H9 (cell line): ENCODE measurements at regions not wholly inside any gene's neighbourhood (a gene's known extent, or its start where the extent isn't known, plus 50 kb on each side); places are given as distances from the start of the nearest gene placed in this dataset.

Source experiments
- DNase-seq: peaks from one replicate; pipeline ENCODE4 v3.0.0-alpha.2; 2017
- H2AFZ ChIP-seq: one replicate; pipeline ENCODE4 v1.6.1; 2013; ENCODE audit warnings: mild to moderate bottlenecking, low read length, control low read depth, moderate library complexity
- H2AK5ac ChIP-seq: 2 replicates; pipeline ENCODE4 v1.6.1; 2013; ENCODE audit warnings: low read length, control low read depth, mixed read lengths; ENCODE audit not compliant: insufficient read length
- H2BK120ac ChIP-seq: one replicate; pipeline ENCODE4 v1.6.1; 2013; ENCODE audit warnings: low read depth, mild to moderate bottlenecking, low read length, control low read depth, inconsistent platforms; ENCODE audit not compliant: poor library complexity, severe bottlenecking
- H2BK12ac ChIP-seq: 2 replicates; pipeline ENCODE4 v1.6.1; 2013; ENCODE audit warnings: low read length, control low read depth, mixed read lengths, low read depth; ENCODE audit not compliant: insufficient read length
- H2BK15ac ChIP-seq: 2 replicates; pipeline ENCODE4 v1.6.1; 2013; ENCODE audit warnings: low read depth, low read length, control low read depth
- H2BK20ac ChIP-seq: one replicate; pipeline ENCODE4 v1.6.1; 2013; ENCODE audit warnings: low read depth, mild to moderate bottlenecking, low read length, control low read depth, inconsistent platforms; ENCODE audit not compliant: poor library complexity, severe bottlenecking
- H2BK5ac ChIP-seq: 2 replicates; pipeline ENCODE4 v1.6.1; 2013; ENCODE audit warnings: low read length, control low read depth, mixed read lengths; ENCODE audit not compliant: insufficient read length
- H3K14ac ChIP-seq: 2 replicates; pipeline ENCODE4 v1.6.1; 2013; ENCODE audit warnings: low read length, control low read depth; ENCODE audit not compliant: insufficient read depth
- H3K18ac ChIP-seq: 2 replicates; pipeline ENCODE4 v1.6.1; 2013; ENCODE audit warnings: low read depth, mild to moderate bottlenecking, mixed read lengths, low read length, control low read depth; ENCODE audit not compliant: insufficient read length
- H3K23ac ChIP-seq: 2 replicates; pipeline ENCODE4 v1.6.1; 2013; ENCODE audit warnings: low read length, control low read depth, mixed read lengths, low read depth; ENCODE audit not compliant: insufficient read length
- H3K23me2 ChIP-seq: 2 replicates; pipeline ENCODE4 v1.6.1; 2013; ENCODE audit warnings: low read depth, mild to moderate bottlenecking, mixed read lengths, low read length, control low read depth; ENCODE audit not compliant: insufficient read length, poor library complexity, severe bottlenecking
- H3K27ac ChIP-seq: 2 replicates; pipeline ENCODE4 v1.5.1; 2013; ENCODE audit warnings: low read length, control low read depth, mixed read lengths, low read depth; ENCODE audit not compliant: insufficient read length
- H3K27me3 ChIP-seq: 2 replicates; pipeline ENCODE4 v1.6.1; 2013; ENCODE audit warnings: low read length, control low read depth, inconsistent platforms; ENCODE audit not compliant: insufficient read depth
- H3K4ac ChIP-seq: 2 replicates; pipeline ENCODE4 v1.6.1; 2013; ENCODE audit warnings: low read depth, mild to moderate bottlenecking, control low read depth, inconsistent platforms, low read length, moderate library complexity
- H3K4me1 ChIP-seq: 2 replicates; pipeline ENCODE4 v1.6.1; 2013; ENCODE audit warnings: low read length, control low read depth, inconsistent platforms; ENCODE audit not compliant: insufficient read depth
- H3K4me2 ChIP-seq: 2 replicates; pipeline ENCODE4 v1.6.1; 2013; ENCODE audit warnings: low read length, control low read depth, mixed read lengths; ENCODE audit not compliant: insufficient read length, insufficient read depth
- H3K56ac ChIP-seq: 2 replicates; pipeline ENCODE4 v1.6.1; 2013; ENCODE audit warnings: low read depth, mild to moderate bottlenecking, mixed read lengths, low read length, control low read depth; ENCODE audit not compliant: insufficient read length
- H3K79me1 ChIP-seq: 2 replicates; pipeline ENCODE4 v1.6.1; 2013; ENCODE audit warnings: low read depth, mild to moderate bottlenecking, moderate library complexity, low read length, control low read depth, inconsistent platforms; ENCODE audit not compliant: insufficient read depth, poor library complexity, severe bottlenecking
- H3K79me2 ChIP-seq: 2 replicates; pipeline ENCODE4 v1.6.1; 2013; ENCODE audit warnings: low read length, control low read depth, inconsistent platforms; ENCODE audit not compliant: insufficient read depth
- H3K9ac ChIP-seq: 2 replicates; pipeline ENCODE4 v1.6.1; 2013; ENCODE audit warnings: low read length, control low read depth, mixed read lengths; ENCODE audit not compliant: insufficient read length; ENCODE audit errors: extremely low read depth
- H3K9me3 ChIP-seq: one replicate; pipeline ENCODE4 v1.6.1; 2013; ENCODE audit warnings: low read depth, low read length, inconsistent platforms; ENCODE audit not compliant: control insufficient read depth
- H3T11ph ChIP-seq: one replicate; pipeline ENCODE4 v1.6.1; 2013; ENCODE audit warnings: mild to moderate bottlenecking, low read length, control low read depth, inconsistent platforms
- H4K20me1 ChIP-seq: one replicate; pipeline ENCODE4 v1.6.1; 2013; ENCODE audit not compliant: control insufficient read depth, insufficient read length, insufficient read depth
- H4K5ac ChIP-seq: 2 replicates; pipeline ENCODE4 v1.6.1; 2013; ENCODE audit warnings: low read depth, mild to moderate bottlenecking, mixed read lengths, low read length, control low read depth; ENCODE audit not compliant: insufficient read length
- H4K8ac ChIP-seq: replicated peaks from 2 replicates; pipeline ENCODE4 v1.6.1; 2013; ENCODE audit warnings: low read length, control low read depth, mixed read lengths, low read depth; ENCODE audit not compliant: insufficient read length
- H4K91ac ChIP-seq: 2 replicates; pipeline ENCODE4 v1.6.1; 2013; ENCODE audit warnings: low read depth, mild to moderate bottlenecking, moderate library complexity, mixed read lengths, low read length, control low read depth; ENCODE audit not compliant: insufficient read length
- H3K27ac Mint-ChIP-seq, 3 experiments: 2 replicates in 2 of 3; 3 replicates in 1 of 3; pipeline ENCODE4 v1.8.0; 2020 to 2021; ENCODE audit warnings: mixed read lengths in 3 of 3, mild to moderate bottlenecking in 1 of 3, moderate library complexity in 1 of 3
- H3K27me3 Mint-ChIP-seq: 2 replicates; pipeline ENCODE4 v1.8.0; 2021; ENCODE audit warnings: low read depth, mild to moderate bottlenecking, moderate library complexity, mixed read lengths
- H3K36me3 Mint-ChIP-seq, 3 experiments: 2 replicates in 2 of 3; 3 replicates in 1 of 3; pipeline ENCODE4 v1.8.0; 2020 to 2021; ENCODE audit warnings: low read depth in 3 of 3, mixed read lengths in 3 of 3; ENCODE audit not compliant: insufficient read depth in 1 of 3
- H3K4me1 Mint-ChIP-seq, 2 experiments: 2 replicates each; pipeline ENCODE4 v1.8.0; 2020; ENCODE audit warnings: mixed read lengths in 2 of 2
- H3K4me3 Mint-ChIP-seq, 2 experiments: 2 replicates in 1 of 2; 3 replicates in 1 of 2; pipeline ENCODE4 v1.8.0; 2020 to 2021; ENCODE audit warnings: mild to moderate bottlenecking in 2 of 2, mixed read lengths in 2 of 2, moderate library complexity in 1 of 2
- H3K9me3 Mint-ChIP-seq, 2 experiments: 2 replicates in 1 of 2; 3 replicates in 1 of 2; pipeline ENCODE4 v1.8.0; 2020; ENCODE audit warnings: mild to moderate bottlenecking in 2 of 2, mixed read lengths in 2 of 2, moderate library complexity in 1 of 2
- WGBS: extraction: QIAGEN DNeasy Blood & Tissue Kit; methylation state at CpG from one replicate; pipeline ENCODE4 v1.1.7; 2013; ENCODE audit warnings: missing lambda C conversion rate, low lambda C conversion rate, mixed read lengths; ENCODE audit not compliant: insufficient read length; ENCODE audit errors: extremely low coverage; 5-methylcytosine and 5-hydroxymethylcytosine counted together
- TF ChIP-seq, protein P1 (sequence below): fragments of 200-600 bp; sonication (generic); conservative IDR thresholded peaks from 3 replicates; pipeline ENCODE4 v1.8.0; 2021; ENCODE audit warnings: antibody characterized with exemption, mild to moderate bottlenecking

DNA sequence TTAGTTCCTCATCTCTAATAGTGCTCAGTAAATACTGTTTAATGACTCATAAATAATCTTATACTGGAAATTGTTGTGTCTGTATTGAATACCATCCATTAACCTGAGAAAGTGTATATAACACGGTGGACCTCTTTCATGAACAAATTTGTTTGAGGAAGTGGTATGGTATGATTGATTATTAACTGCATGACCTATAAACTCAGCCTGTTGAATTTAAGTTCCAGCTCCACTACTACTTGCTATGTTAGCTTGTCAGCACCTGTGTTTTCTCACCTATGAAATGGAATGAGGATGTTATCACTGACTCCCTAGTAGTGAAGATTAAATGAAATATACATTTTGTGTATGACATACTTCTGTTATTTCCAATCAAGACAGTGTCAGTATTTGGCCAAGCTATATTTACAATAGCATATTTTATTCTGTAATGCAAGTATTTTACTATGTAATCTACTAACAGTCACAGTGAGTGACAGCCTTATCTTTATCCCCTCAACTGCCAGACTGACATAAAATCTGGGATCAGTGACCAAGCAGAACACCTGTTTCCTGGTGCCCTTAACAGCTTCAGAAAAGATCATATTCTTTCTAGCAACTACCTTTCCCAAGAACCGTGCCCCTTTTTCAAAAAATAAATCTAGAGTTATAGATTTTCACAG lies 77.3 kb upstream of the ITGA1 start:
- no peak overlapping the region for H2AFZ ChIP-seq
- H4K91ac ChIP-seq: no peak overlapping the region
- no peak overlapping the region for H2BK12ac ChIP-seq
- no peak overlapping the region for H3K18ac ChIP-seq
- H3K23me2 ChIP-seq: no peaks in the 10 kb centered on the region
- H3K9me3 Mint-ChIP-seq: no peaks in the 10 kb centered on the region
- H3K4me1 ChIP-seq: peaks cover 3% of the 10 kb centered on the region; the same call in 1 of the 2 replicates
- H3K79me1 ChIP-seq: no peaks in the 10 kb centered on the region
- no peak overlapping the region for H3K4me2 ChIP-seq
- H3K27ac ChIP-seq: no peak overlapping the region
- H3K36me3 Mint-ChIP-seq: no peaks in the 10 kb centered on the region
- H3K4ac ChIP-seq: no peak overlapping the region
- no peak overlapping the region for H2BK5ac ChIP-seq
- H3K79me2 ChIP-seq: no peaks in the 10 kb centered on the region
- TF ChIP-seq, protein P1, sequence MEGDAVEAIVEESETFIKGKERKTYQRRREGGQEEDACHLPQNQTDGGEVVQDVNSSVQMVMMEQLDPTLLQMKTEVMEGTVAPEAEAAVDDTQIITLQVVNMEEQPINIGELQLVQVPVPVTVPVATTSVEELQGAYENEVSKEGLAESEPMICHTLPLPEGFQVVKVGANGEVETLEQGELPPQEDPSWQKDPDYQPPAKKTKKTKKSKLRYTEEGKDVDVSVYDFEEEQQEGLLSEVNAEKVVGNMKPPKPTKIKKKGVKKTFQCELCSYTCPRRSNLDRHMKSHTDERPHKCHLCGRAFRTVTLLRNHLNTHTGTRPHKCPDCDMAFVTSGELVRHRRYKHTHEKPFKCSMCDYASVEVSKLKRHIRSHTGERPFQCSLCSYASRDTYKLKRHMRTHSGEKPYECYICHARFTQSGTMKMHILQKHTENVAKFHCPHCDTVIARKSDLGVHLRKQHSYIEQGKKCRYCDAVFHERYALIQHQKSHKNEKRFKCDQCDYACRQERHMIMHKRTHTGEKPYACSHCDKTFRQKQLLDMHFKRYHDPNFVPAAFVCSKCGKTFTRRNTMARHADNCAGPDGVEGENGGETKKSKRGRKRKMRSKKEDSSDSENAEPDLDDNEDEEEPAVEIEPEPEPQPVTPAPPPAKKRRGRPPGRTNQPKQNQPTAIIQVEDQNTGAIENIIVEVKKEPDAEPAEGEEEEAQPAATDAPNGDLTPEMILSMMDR: no peak
- no peaks in the 10 kb centered on the region for H3K27me3 ChIP-seq
- no peak overlapping the region for H3K27ac Mint-ChIP-seq
- DNase-seq: no peak
- no peak overlapping the region for H3K23ac ChIP-seq
- no peak overlapping the region for H2BK20ac ChIP-seq
- no peak overlapping the region for H2AK5ac ChIP-seq
- no peak overlapping the region for H3K4me3 Mint-ChIP-seq
- no peak overlapping the region for H3K56ac ChIP-seq
- peaks cover 1% of the 10 kb centered on the region; the same call in 1 of the 2 replicates for H3K27me3 Mint-ChIP-seq
- no peak overlapping the region for H3T11ph ChIP-seq
- H4K5ac ChIP-seq: no peak overlapping the region
- WGBS: no CpG with 5 or more reads among the region's 2 CpGs
- no peaks in the 10 kb centered on the region for H4K20me1 ChIP-seq
- no peak overlapping the region for H2BK120ac ChIP-seq
- H3K4me1 Mint-ChIP-seq: peaks cover 9 to 13% of the 10 kb centered on the region in 2 experiments
- H3K9ac ChIP-seq: no peak overlapping the region
- H3K14ac ChIP-seq: no peak overlapping the region
- H2BK15ac ChIP-seq: no peak overlapping the region
- no peaks in the 10 kb centered on the region for H3K9me3 ChIP-seq
- H4K8ac ChIP-seq: no peak overlapping the region
